Smooth muscle cell of the brain vasculature (primary cell): ENCODE measurements at regions not wholly inside any gene's neighbourhood (a gene's known extent, or its start where the extent isn't known, plus 50 kb on each side); places are given as distances from the start of the nearest gene placed in this dataset.

ENCODE experiments used
- DNase-seq: peaks from one replicate; pipeline ENCODE4 v3.0.0-alpha.2; 2012; ENCODE audit warnings: low read depth, low spot score

GRCh38 chrX:128335671-128336070 is 283.5 kb upstream of the ACTRT1 start:
- DNase-seq: no peak

GRCh38 chrX:128334821-128335220 is 282.6 kb upstream of the ACTRT1 start:
- DNase-seq: no peak

GRCh38 chrX:128310912-128311311 is 258.7 kb upstream of the ACTRT1 start:
- no peak for DNase-seq

DNA sequence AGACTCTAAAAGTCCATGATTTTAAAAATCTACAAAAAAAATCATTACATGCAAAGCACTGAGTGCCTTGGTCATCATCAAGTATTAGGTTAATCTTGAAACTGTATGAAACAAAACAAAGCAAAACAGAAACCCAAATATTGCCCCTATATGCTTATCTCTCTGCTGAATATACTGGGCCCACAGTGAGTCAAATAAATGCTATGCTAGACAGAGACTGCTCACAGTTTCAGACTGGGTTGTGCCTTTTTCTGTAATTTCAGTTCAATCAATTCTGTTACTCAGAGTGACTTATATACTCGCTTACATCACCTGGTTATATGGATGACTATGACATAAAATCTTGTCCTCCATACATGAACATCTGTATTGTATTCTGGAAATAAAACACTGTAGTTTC is 257.1 kb upstream of the ACTRT1 start:
- no peak for DNase-seq

- DNase-seq: no peak
Observed at GRCh38 chrX:128294198-128294597, 242.0 kb upstream of the ACTRT1 start.

DNA sequence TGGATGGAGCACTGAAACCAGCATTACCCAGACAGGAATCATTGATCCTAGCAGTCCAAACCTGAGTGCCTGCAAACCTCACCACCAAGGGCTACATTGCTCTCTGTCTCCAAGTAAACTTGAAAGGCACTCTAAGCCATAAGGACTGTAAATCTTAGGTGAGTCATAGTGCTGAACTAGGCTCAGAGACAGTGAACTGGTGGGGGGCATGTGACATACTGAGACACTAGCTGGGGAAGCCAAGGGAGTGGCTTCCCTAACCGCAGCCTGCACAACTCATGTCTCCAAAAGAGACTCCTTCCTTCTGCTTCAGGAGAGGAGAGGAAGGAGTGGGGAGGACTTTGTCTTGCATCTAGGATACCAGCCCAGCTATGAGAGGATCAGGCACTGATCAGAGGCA is 235.5 kb upstream of the ACTRT1 start:
- DNase-seq: no peak

- DNase-seq: no peak
Observed at GRCh38 chrX:128250621-128251020, 198.4 kb upstream of the ACTRT1 start.

DNA sequence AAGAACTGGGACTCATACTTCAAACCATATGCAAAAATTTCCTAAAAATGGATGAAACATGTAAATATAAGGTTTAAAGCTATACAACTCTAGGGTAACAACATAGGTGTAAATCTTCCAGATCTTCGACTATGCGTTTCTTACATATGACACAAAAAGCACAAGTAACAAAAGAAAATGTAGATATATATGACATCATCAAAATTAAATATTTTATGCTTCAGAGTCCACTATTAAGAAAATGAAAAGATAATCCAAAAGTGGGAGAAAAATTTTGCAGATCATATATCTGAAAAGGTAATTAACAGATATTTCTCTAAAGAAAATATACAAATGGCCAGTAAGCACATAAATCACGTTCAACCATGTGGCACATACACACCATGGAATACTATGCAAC is 164.2 kb upstream of the ACTRT1 start:
- no peak for DNase-seq

DNA sequence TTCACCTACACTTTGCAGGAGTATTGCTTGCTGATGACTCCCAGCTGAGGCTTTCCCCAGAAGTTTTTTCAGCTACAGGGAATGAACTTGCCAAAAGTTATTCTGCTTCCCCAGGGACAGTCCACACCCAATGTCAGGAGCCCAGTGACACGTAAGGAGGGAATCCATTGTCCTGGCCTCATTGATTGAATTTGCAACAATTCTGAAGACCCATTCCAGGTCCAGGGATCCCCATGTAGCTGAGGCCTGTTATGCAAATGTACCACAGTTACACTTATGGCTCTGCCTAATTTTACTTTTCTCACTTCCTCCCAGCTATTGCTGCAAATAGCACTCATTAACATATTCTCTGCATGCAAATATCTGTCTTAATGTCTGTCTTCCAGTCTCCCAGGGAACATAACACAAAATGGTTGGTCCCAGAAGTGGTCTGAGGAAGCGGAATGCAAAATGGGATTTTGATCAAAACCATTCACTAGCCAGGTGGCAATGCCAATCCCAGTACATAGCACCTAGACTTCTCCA is 113.7 kb upstream of the ACTRT1 start:
- no peak for DNase-seq

GRCh38 chrX:128156204-128156603 is 104.0 kb upstream of the ACTRT1 start:
- no peak for DNase-seq

- DNase-seq: no peak
Observed at GRCh38 chrX:128142745-128143144, 90.5 kb upstream of the ACTRT1 start.

DNA sequence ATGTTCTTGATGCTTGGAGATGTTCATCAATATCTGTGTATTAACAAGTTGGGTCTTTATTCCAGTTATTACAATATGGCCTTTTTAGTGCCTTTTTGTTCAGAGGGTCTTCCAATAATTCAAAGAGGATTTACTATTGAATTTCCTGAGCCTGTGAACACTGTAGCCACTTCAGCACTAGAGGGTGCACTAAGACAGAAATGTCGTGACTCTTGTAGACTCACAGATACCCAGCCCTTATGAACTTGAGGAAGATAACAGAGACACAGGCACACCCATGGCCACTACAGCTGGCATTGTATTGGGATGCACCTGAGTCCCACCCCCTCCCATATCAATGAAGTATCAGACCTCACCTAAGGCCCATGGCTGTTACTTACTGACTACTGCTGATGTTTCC is 54.4 kb upstream of the ACTRT1 start:
- no peak for DNase-seq

GRCh38 chrX:128105659-128106058 is 53.5 kb upstream of the ACTRT1 start:
- DNase-seq: no peak
